BE2C (cell line): ENCODE measurements at regions not wholly inside any gene's neighbourhood (a gene's known extent, or its start where the extent isn't known, plus 50 kb on each side); places are given as distances from the start of the nearest gene placed in this dataset.

Source experiments
- DNase-seq: peaks from one replicate; pipeline ENCODE4 v3.0.0-alpha.2; 2020
- H3K27me3 ChIP-seq: fragments of 250-450 bp; sonication (Bioruptor Pico); 2 replicates; pipeline ENCODE4 v1.5.1; 2020; ENCODE audit warnings: mild to moderate bottlenecking
- H3K36me3 ChIP-seq: fragments of 250-450 bp; sonication (Bioruptor Pico); 2 replicates; pipeline ENCODE4 v1.5.1; 2020; ENCODE audit warnings: mild to moderate bottlenecking
- H3K4me1 ChIP-seq: fragments of 250-450 bp; sonication (Bioruptor Pico); 2 replicates; pipeline ENCODE4 v1.5.1; 2020
- H3K4me3 ChIP-seq: 2 replicates; pipeline ENCODE4 v1.5.1; 2011; ENCODE audit warnings: low read depth, low read length
- H3K9me3 ChIP-seq: fragments of 250-450 bp; sonication (Bioruptor Pico); 2 replicates; pipeline ENCODE4 v1.5.1; 2020
- CTCF ChIP-seq: IDR thresholded peaks from 2 replicates; pipeline ENCODE4 v1.5.1; 2012; ENCODE audit warnings: mild to moderate bottlenecking, low read depth, low read length

- Histone ChIP-seq H3K9me3 (peaks cover 4% of the 10 kb centered on the region; the same call in 1 of the 2 replicates), H3K4me1 (peaks cover 20% of the 10 kb centered on the region), H3K27me3 (no peaks in the 10 kb centered on the region), H3K36me3 (no peaks in the 10 kb centered on the region), H3K4me3 (no peak overlapping the region)
- DNase-seq: no peak
- TF ChIP-seq CTCF: no peak
Observed at GRCh38 chr5:73382401-73382740, 66.2 kb downstream of the FOXD1 start.

- no peak for DNase-seq
- H3K36me3 ChIP-seq: no peaks in the 10 kb centered on the region
- no peak overlapping the region for H3K4me3 ChIP-seq
- peaks cover 4% of the 10 kb centered on the region; the same call in 1 of the 2 replicates for H3K9me3 ChIP-seq
- TF ChIP-seq CTCF: no peak
- H3K4me1 ChIP-seq: peaks cover 20% of the 10 kb centered on the region
- no peaks in the 10 kb centered on the region for H3K27me3 ChIP-seq
Observed at GRCh38 chr5:73381590-73382400, 66.8 kb downstream of the FOXD1 start.

- peaks cover 4% of the 10 kb centered on the region; the same call in 1 of the 2 replicates for H3K9me3 ChIP-seq
- no peak for DNase-seq
- H3K4me1 ChIP-seq: peaks cover 20% of the 10 kb centered on the region
- H3K36me3 ChIP-seq: no peaks in the 10 kb centered on the region
- no peak overlapping the region for H3K4me3 ChIP-seq
- no peaks in the 10 kb centered on the region for H3K27me3 ChIP-seq
- no peak for TF ChIP-seq CTCF
Observed at GRCh38 chr5:73380710-73381589, 67.6 kb downstream of the FOXD1 start.

GRCh38 chr5:73380041-73380440 lies 68.5 kb downstream of the FOXD1 start:
- Histone ChIP-seq H3K36me3 (no peaks in the 10 kb centered on the region), H3K27me3 (no peaks in the 10 kb centered on the region), H3K9me3 (peaks cover 2% of the 10 kb centered on the region; the same call in 1 of the 2 replicates), H3K4me1 (peaks cover 26% of the 10 kb centered on the region), H3K4me3 (no peak overlapping the region)
- DNase-seq: no peak
- TF ChIP-seq CTCF: no peak

GRCh38 chr5:73379435-73379834 lies 69.1 kb downstream of the FOXD1 start:
- no peaks in the 10 kb centered on the region for H3K27me3 ChIP-seq
- H3K4me1 ChIP-seq: peaks cover 29% of the 10 kb centered on the region
- no peak overlapping the region for H3K4me3 ChIP-seq

More at GRCh38 chr5:73379435-73379834, 69.1 kb downstream of the FOXD1 start:
- no peak for TF ChIP-seq CTCF
- Histone ChIP-seq H3K36me3 (no peaks in the 10 kb centered on the region), H3K9me3 (no peaks in the 10 kb centered on the region)
- DNase-seq: peak; percentile 53
